ENCODE measurements at regions not wholly inside any gene's neighbourhood (a gene's known extent, or its start where the extent isn't known, plus 50 kb on each side); places are given as distances from the start of the nearest gene placed in this dataset.

DNA sequence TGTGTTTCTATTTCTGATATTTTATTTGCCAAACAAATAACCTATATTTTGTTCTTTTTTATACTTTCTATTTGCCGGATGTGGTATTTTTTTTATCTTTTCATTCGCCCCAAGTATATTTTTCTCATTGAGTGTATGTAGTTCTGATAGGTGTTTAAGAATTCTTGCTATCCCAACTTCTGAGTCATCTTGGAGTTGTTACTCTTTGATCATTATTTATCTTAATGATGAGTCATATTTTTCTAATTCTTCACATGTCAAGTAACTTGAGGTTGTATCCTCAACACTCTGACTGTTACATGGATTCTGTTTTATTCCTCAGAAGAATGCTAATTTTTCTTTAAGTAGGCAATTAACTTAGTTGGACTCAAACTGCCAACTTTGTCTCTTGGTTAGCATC, 498.1 kb downstream of the TLE1 start:
- no peak for TF ChIP-seq POLR2AphosphoS5 (IDR thresholded peaks at IDR 0.05; ENCODE audit: low read depth, low read length)
- TF ChIP-seq FOXP2 (optimal IDR thresholded peaks at IDR 0.05; ENCODE audit: borderline replicate concordance, extremely low read depth, extremely low read length, insufficient read depth), result no peak
- TF ChIP-seq, protein P1, sequence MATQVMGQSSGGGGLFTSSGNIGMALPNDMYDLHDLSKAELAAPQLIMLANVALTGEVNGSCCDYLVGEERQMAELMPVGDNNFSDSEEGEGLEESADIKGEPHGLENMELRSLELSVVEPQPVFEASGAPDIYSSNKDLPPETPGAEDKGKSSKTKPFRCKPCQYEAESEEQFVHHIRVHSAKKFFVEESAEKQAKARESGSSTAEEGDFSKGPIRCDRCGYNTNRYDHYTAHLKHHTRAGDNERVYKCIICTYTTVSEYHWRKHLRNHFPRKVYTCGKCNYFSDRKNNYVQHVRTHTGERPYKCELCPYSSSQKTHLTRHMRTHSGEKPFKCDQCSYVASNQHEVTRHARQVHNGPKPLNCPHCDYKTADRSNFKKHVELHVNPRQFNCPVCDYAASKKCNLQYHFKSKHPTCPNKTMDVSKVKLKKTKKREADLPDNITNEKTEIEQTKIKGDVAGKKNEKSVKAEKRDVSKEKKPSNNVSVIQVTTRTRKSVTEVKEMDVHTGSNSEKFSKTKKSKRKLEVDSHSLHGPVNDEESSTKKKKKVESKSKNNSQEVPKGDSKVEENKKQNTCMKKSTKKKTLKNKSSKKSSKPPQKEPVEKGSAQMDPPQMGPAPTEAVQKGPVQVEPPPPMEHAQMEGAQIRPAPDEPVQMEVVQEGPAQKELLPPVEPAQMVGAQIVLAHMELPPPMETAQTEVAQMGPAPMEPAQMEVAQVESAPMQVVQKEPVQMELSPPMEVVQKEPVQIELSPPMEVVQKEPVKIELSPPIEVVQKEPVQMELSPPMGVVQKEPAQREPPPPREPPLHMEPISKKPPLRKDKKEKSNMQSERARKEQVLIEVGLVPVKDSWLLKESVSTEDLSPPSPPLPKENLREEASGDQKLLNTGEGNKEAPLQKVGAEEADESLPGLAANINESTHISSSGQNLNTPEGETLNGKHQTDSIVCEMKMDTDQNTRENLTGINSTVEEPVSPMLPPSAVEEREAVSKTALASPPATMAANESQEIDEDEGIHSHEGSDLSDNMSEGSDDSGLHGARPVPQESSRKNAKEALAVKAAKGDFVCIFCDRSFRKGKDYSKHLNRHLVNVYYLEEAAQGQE (IDR thresholded peaks at IDR 0.05; ENCODE audit: insufficient read depth in 1 of 2, low read depth in 2 of 2, low read length in 2 of 2), result no peak
- TF ChIP-seq SIN3A (IDR thresholded peaks at IDR 0.05; ENCODE audit: borderline replicate concordance, insufficient read depth, low read length), result no peak
